D341Med (cell line): ENCODE measurements at regions not wholly inside any gene's neighbourhood (a gene's known extent, or its start where the extent isn't known, plus 50 kb on each side); places are given as distances from the start of the nearest gene placed in this dataset.
A peak's percentile ranks its signal among the peaks of the same experiment; 100 is the strongest.

Experiments
- DNase-seq: peaks from one replicate; pipeline ENCODE4 v3.0.0; 2012; ENCODE audit warnings: low spot score

DNA sequence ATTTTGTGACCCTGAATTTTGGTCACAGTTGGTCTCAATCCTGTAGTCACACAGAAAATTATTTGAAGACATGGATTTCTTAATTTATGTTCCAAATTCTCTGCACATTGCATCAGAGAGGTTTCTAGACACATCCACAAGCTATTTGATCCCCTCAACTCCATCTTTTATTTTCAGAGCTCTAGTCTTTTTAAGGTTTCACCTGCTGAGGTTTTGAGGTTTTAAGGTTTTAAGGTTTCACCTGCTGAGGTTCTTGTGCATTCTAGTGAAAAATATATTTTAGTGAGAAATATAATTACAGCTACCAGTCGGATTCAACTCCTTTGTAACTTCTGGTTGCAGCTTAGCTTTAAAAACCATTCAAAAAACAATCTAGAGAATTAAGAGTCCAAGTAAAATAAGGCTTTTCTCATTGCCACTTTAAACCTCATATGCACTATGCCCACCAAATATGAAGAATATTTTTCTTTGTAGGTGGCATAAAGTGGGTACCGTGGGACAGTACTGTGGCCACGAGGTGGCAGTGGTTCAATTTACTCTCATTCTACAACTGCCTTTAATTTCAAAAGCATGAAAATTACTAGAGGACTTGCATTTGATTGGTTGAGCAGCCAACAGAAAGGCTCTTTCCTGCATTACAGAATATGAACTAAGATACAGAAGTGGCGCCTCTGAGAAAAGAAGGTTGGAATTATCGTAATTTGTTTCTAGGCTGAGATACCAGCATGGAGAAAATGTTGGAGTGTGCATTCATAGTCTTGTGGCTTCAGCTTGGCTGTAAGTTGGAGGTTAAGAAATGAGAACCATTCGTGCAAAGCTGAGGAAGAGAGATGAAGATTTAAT lies 366.5 kb upstream of the OR4E1 start:
- DNase-seq = peak; percentile 34

DNA sequence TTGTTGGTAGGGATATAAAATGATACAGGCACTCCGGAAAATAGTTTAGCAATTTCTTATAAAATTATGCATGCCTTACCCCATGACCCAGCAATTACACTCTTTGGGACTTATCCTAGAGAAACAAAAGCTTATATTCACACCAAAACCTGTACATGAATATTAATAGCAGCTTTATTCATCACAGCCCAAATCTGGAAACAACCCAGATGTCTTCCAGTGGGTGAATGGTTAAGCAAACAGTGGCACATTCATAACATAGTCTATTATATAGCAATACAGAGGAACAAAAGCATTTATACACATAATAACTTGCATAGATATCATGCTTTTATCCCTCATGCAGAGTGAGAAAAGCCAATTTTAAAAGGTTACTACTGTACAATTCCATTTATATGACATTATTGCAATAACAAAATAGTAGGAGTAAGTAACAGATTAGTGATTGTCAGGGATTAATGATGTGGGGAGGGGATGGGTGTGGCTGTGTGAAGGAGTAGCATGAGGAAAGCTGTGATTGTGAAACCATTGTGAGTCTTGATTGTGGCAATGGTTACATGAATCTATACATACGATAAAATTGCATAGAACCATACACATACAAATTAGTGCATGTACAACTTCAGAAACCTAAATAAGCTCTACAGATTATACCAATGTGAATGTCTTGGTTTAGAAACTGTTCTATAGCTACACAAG lies 363.1 kb upstream of the OR4E1 start:
- no peak for DNase-seq

DNA sequence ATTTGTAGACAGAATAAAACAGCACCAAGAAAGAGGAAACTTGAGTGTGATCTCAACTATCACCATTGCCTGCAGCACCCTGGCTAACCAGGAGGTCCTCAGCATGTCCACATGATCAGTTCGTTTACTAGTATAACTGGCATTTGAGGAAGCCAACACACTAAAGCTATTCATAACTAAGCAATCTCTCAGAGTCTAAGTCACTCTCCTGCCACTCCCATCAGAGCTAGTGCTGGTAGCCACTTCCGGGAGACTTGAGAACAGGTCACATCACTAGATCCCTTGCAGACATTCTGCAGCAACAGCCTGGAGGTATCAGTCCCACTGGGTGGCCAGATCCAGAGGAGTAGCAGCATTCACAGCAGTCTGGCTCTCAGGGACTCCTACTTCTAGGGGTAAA lies 352.9 kb upstream of the OR4E1 start:
- no peak for DNase-seq

DNA sequence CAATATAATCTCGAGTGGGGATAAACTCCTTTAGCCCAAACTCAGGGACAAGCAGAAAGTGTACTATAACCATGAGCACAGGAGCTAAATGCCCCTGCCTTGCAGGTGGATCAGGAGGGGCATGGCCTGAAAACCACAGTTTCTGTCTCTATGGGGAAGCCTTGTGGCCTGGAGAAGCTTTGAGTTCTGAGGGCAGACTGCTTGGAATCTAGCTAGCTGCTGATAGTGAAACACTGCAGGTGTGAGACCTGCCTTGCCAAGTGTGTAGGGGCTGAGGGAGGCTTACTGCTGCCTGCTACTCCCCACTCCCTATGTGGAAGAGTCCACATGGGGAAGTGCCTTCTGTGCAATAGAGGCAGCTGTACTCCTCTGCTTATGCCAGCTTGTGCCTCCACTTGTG lies 352.3 kb upstream of the OR4E1 start:
- DNase-seq = no peak

DNA sequence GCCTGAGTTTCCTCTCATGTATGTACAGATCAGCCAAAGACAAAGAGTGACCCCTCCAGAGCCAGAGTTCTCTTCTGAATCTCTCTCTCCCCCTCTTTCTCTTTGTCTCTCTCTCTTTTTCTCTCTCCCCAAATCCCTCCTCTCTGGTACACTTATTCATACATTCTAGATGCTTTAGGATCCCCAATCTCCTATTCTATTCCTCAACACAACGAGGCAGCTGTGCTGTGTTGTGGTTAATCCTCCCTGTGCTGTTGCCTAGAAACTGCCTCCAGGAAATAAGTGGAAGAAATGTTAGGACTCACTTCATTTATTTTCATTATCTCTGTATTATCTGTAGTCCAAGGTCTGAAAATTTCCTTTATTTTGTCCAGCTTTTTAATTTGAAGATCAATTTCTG lies 350.5 kb upstream of the OR4E1 start:
- DNase-seq = no peak

DNA sequence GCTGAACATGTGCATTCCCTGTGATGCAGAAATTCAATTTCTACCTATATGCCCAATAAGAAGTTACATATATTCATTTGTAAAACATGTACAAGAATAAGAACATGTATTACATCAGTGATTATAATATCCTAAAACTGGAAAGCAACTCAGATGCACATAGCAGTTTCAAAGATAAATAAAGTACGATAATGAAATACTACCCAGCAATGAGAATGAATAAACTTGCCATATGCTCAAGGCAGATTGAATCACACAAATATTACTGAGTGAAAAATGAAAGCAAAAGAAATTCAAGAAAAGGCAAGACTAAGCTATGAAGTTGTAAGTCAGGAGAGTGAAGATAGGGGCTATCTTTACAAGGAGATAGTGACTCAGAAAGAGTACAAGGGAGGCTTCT lies 345.3 kb upstream of the OR4E1 start:
- DNase-seq = no peak

DNA sequence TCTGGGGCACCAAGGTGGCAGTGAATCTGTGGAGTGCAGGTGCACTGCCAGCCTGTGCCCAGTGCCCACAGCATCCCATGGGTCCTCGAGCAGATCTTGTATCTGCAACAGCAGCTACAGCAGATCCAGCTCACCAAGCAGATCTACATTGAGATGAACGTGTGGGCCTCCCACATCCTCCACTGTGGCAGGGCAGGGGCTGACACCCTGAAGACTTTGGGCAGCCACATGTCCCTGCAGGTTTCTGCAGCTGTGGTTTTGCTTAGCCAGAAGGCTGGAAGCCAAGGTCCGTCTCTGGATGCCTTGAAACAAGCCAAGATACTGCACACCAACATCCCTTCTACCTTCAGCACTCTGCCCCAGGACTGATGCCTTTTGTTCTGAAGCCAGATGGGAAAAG lies 338.8 kb upstream of the OR4E1 start:
- no peak for DNase-seq

DNA sequence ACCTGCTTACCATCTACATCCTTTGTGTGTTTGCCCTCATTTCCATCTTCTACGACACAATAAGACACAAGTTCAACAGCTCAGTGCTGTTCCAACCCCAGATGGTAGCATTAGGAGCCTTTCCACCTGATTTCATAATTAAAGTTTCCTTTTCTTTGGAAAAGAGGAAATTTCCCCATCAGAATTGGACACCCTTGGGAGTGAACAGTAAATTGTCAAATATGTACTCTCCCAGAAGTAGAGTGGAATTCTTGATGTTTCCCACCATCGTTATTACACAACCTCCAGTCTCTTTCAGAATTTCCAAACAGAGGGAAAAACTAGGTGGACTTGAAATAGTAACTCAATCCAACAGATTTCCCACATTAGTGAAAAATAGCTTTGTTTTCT lies 337.6 kb upstream of the OR4E1 start:
- DNase-seq = no peak

DNA sequence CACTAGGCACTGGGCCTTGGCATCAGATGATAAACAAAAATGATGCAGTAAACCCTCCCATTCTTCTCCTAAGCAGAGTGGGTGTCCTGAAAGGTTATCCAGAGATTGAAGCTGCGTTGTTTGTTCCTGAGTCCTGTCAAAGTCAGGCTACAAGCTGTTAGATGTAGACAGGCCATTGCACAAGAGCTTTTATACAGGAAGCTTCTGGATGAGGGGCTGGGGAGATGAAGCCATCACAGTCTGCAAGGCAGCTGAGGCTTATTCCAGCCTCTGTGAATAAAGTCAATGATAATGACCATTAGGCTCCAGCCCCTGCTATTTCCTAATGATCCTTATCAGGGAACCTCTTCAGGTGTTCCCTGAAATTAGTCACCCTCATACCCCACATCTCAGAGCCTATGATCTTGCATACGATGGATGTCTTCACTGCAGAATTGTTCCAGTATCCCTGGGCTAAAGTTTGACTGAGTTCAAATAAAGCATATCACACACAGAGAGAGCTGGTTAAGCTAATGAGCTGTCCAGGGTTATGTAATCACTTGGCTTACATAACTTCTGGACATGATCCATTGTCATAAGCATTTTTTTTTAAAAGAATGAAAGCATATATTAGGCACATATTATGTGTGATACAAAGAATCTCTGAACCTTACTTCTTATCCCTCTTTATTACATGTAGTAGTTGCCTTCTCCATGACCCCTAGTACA lies 337.1 kb upstream of the OR4E1 start:
- no peak for DNase-seq

DNA sequence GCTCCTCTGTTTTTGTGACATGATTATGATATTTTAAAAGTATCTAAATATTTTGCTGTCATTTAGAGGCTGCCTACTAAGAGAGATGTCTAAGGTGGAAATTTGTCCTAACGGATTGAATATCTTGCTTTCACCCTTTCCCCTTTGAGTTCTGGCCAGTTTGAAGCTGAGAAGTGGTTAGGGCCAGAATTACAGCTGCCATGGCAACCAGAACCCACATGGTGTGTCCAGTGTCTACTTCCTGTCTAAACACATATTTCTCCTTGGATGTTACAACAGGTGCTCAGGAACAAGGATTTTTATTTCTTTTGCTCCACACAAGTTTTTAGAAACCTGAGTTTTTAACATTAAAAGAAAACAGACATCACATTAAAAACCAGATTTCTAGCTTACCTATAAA lies 335.1 kb upstream of the OR4E1 start:
- no peak for DNase-seq

DNA sequence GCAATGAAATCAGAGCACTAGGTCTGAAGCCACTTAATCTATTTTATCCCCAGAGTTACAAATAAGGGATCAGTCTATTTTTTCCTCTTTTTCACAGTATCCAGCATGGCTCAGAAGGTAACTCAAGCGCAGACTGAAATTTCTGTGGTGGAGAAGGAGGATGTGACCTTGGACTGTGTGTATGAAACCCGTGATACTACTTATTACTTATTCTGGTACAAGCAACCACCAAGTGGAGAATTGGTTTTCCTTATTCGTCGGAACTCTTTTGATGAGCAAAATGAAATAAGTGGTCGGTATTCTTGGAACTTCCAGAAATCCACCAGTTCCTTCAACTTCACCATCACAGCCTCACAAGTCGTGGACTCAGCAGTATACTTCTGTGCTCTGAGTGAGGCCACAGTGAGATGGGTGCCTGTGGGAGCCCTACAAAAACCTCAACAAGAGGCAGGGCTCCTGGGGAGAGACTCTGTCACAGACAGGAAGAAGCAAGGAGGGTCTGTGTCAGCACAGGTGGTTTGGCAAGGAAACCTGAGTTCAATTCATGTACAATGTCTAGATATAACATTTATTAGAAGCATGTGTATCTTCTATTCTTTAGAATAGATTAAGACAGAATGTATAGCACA lies 334.3 kb upstream of the OR4E1 start:
- no peak for DNase-seq

DNA sequence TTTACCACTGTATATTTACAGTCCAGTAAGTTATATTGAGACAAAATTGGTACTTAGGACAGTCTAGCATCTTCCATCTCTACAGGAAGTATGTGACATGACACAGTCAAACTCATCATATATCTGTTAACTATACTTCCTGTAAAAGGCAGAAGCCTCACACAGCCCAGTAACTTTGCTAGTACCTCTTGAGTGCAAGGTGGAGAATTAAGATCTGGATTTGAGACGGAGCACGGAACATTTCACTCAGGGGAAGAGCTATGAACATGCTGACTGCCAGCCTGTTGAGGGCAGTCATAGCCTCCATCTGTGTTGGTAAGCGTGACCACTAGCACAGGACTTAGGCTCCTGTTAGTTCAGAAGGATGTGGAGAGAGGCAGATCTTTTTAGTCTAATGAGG lies 333.7 kb upstream of the OR4E1 start:
- DNase-seq = no peak

DNA sequence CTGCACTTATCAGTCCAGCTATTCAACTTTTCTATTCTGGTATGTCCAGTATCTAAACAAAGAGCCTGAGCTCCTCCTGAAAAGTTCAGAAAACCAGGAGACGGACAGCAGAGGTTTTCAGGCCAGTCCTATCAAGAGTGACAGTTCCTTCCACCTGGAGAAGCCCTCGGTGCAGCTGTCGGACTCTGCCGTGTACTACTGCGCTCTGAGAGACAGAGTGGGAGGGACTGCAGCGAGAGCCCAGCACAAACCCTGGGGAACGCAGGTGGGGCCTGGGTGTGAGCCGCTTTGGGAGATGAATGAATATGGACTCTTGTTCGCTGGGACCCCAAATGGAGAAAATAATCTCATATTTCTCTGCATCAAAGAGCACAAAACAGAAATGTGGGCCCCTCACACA lies 329.8 kb upstream of the OR4E1 start:
- DNase-seq = no peak

DNA sequence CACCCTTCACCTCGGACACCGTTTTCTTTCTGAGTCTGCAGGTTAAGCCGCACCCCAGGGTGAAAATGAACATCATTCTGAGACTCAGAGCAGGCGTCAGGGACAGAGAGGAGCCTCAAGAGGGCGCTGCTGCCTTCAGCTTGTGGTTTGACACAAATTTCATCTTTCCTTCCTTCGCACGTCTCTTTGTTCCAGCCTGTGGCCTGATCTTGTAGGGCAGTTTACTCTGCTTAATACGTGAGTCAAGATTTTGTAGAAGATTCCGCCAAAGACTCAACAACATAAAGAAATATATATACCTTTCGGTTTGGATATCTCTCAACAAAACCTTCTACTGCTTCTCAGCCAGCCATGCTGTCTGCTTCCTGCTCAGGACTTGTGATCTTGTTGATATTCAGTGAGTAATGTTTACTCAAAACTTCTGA lies 329.3 kb upstream of the OR4E1 start:
- DNase-seq = no peak

DNA sequence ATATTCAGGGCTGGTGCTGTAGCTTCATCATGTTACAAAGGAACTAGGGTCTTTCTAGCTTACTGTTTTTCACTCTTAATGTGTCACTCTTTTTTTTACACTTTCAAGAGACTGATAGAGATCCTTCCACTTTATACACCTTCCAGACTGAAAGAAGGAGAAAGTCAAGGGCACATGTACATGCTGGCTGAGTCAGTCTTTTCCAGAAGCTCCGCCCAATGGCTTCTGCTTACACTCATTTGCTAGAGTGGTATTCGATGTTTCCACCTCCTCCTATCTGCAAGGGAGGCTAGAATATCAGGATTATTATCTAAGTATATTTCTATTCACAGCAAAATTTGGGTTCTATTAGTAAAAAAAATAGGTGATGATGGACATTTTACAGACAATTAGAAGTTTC lies 325.8 kb upstream of the OR4E1 start:
- DNase-seq = no peak

DNA sequence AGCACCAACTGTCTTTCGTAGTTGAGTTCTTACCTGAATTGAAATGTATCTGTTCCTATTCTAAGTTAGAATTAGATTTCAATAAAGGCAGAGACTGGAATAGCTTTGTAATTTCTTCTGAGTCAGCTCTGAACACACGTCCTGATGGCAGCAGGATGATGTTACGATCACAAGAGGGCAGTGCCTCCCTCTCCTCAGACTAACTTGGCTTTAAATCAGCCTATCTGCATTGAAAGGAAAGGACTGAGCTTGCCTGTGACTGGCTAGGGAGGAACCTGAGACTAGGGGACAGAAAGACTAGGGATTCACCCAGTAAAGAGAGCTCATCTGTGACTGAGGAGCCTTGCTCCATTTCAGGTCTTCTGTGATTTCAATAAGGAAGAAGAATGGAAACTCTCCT lies 323.7 kb upstream of the OR4E1 start:
- DNase-seq = no peak

DNA sequence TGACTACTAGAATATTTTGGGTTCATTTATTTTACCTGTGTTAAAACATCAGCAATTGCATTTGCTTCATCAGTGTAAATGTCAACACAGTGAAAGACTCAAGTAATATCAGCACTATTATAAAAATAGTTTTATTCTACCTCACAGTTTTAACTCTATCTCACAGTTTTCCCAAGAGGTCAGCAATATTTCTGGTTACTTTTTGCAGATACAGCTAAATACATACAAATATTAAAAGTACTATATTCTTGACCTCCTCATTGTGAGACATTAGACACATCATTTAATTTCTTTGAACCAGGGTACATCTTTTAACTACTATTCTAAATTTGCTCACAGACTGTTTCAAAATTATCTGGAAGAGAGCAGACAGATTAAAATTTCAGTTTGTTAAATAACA lies 321.7 kb upstream of the OR4E1 start:
- no peak for DNase-seq

DNA sequence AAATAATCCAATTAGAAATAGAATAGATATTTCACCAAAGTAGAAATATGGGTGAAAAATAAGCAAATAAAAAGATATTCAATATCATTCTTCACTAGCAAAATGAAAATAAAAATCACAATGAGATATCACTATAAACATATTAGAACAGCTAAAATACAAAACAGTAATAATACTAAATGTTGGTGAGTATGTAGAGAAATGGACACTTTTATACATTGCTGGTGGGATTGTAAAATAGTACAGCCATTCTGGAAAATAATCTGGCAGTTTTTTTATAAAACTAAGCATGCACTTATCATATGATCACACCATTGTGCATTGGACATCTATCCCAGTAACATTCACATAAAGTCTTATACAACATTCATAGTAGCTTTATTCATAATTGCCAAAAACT lies 320.2 kb upstream of the OR4E1 start:
- no peak for DNase-seq

DNA sequence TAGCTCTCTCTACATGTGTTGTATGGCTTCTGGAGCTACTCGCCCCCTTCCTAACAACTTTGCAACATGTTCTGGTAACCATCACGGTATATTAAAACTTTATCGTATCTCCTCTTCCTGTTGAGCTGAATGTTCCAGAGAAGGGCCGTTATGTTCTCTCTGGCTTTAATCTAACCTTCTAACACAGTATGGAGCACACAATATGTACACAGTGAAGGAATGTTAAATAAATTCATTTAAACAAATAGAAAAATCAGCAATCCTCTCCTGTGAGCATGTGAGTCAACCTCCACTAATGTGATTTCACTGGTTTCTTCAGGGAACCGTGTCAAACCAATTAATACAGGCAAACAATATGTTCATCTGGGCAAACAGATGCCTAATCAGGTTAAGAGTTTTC lies 319.5 kb upstream of the OR4E1 start:
- no peak for DNase-seq

DNA sequence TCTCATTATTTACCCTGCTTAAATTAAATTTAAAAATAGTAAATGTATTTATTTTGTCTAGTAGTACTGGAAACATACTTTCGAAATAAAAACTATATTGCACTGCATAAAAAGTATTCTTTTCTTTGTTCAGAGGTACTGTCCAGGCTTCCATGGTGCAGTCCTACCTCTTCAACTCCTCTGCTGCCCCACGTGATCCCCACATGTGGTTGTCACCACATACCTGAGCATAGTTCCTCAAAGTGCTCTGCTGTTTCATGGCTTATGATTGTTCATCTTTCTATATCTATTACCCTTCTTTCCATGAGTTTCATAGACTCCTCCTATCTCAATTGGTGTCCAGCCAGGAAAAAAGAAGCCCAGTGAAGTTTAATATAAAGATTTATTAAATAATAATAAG lies 317.5 kb upstream of the OR4E1 start:
- no peak for DNase-seq

DNA sequence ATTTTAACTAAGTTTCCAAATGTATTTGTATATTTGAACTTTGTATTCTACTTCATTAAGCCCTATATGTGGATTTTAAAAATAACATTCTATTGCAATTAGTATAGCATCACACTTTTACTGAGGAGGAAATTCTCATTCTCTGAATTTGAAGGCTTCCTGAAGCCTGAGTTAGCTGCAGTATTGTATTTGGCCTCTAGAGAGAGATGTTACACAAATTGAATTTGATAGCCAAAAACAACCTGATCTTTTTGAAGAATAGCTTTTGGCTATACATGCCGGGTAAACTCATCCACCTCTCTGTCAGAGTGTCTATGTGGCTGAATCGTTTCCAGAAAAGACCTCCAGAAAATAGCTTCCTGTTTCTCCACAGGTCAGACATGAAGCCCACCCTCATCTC lies 316.5 kb upstream of the OR4E1 start:
- no peak for DNase-seq

DNA sequence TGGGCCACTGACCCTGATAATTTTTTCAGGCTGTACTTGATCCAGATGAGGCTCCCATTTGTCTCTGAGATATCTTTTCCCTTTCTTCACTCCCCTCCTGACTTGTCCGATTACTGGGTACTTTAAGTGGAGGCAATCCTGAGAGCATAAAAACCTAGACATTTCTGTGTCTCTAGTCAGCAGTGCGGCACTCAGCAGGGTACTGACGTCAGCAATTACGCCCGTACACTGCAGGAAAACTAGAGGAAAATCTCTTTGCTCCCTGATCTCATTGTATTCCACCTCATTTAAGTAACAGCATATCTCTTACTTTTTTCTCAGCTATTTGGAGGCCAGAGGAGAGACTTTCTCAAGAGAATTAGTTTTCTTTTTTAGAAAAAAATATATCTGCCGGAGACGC lies 315.5 kb upstream of the OR4E1 start:
- DNase-seq = no peak

DNA sequence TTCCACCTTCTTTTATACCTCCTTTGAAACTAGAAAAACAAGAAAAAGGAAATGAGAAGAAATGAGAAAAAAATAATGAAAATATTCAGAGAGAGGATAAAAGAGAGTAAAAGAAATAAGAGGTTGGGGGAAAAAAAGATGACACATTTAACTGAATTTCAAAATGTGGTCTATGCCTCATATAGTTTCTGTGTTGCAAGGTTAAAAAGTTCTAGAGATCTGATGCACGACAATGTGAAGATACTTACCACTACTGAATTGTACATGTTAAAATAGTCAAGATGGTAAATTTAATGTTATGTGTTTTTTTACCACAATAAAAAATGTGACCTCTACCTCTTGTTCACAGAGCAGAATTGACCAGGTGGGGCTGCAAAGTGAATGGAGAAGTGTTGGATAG lies 314.8 kb upstream of the OR4E1 start:
- no peak for DNase-seq
